NCI-H2081 treated with DMSO at 0.1 percent for 48 hours (cell line): ENCODE measurements at regions not wholly inside any gene's neighbourhood (a gene's known extent, or its start where the extent isn't known, plus 50 kb on each side); places are given as distances from the start of the nearest gene placed in this dataset.
"Not testable (repeated sequence)": the region's sequence is repeated elsewhere in the genome, so short reads cannot be mapped to it uniquely, and the experiment has no call there.

Source experiments
- DNase-seq: peaks from one replicate; lab custom pipeline; 2025; lab: John Stamatoyannopoulos, UW

- no peak for DNase-seq
Measured at GRCh38 chr4:134879019-134879418, 677.4 kb upstream of the PABPC4L start.

DNA sequence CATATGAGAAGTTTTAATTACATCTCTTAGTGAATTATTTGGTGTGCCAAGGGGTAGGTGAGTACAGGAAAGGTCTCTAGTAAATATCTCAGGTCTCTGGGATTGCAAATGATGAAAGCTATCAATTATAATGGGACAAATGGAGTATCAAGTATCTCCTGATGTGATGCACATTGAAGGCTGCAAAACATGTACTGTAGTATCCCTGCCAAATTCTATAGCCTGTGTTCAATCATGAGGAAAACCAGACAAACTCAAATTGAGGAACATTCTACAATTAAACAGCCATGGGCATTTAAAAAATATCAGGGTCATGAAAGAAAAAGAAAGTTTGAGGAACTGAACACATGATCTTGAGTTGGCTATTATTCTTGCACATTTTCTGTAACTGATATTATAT is 665.4 kb upstream of the PABPC4L start:
- DNase-seq: no peak

DNA sequence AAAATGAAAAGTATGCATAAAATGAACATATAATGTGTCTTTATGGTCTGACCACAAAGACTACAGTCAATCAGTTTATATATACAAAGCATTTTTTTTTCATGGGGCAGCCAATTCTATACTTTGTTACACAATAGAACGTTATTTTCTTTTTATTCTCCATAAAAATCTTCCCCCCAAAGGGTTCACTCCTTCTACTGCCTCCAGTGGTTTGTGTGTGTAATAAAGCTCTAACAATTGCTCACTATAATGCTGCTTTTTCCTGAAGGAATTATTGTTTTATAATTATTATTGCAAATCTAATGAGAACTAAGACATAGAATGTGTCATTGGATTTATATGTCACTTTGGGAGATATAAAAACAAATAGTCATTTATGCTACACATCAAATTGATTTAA is 664.1 kb upstream of the PABPC4L start:
- no peak for DNase-seq

DNA sequence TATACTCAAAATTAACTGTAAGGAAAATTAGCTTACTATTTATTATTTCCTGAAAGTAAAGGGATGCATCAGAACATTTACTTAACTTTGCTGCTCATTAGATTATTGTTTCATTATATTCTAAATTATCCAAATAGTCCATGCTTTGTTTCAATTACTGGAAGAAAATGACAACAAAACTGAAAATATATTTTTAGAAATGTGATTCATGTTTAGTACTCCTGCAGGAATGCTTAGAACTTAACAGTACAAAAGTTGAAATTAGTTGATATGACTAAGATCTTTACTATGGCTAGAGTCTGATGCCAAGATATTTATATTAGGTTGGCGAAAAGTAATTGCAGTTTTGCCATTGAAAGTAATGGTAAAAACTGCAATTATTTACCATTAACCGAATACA is 660.5 kb upstream of the PABPC4L start:
- no peak for DNase-seq

- no peak for DNase-seq
Measured at GRCh38 chr4:134848681-134849080, 647.1 kb upstream of the PABPC4L start.

DNA sequence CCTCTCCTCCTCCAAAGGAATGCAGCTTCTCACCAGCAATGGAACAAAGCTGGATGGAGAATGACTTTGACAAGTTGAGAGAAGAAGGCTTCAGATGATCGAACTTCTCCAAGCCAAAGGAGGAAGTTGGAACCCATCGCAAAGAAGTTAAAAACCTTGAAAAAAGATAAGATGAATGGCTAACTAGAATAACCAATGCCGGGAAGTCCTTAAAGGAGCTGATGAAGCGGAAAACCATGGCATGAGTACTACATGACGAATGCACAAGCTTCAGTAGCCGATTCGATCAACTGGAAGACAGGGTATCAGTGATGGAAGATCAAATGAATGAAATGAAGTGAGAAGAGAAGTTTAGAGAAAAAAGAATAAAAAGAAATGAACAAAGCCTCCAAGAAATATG is 629.2 kb upstream of the PABPC4L start:
- not testable (repeated sequence) for DNase-seq

- DNase-seq: no peak
Measured at GRCh38 chr4:134812611-134813010, 611.0 kb upstream of the PABPC4L start.

- DNase-seq: no peak
Measured at GRCh38 chr4:134807231-134807745, 605.7 kb upstream of the PABPC4L start.

DNA sequence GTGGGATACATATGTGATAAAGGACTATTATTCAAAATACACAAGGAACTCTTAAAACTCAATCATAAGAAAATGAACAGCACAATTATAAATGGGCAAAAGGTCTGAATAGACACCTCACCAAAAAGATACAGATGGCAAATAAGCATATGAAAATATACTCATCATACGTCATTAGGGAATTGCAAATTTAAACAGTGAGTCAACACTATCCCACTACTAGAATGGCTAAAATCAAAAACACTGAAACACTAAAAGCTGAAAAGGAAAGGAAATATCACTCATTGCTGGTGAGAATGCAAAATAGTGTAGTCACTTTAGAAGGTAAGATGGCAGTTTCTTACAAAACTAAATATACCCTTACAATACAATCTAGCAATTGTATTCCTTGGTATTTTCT is 597.0 kb upstream of the PABPC4L start:
- DNase-seq: no peak

GRCh38 chr4:134787315-134787714 is 585.7 kb upstream of the PABPC4L start:
- DNase-seq: no peak

DNA sequence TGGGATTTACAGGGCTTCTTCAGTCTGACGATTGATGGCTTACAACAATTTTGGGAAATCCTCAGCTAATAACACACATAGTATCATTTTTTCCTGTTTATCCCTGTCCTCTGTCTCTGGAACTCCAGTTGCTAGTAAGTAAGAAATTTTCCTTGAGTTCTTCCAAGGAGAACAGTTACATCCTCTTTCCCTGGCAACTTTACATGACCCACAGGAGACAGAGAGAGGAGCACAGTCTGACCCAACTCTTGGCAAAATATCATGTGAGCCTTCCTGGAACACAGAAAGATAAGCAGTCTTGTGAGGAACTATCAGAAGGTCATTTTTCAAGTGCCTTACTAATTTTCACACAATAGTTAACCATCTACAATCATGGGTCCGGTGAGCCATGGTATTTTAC is 578.7 kb upstream of the PABPC4L start:
- DNase-seq: no peak

GRCh38 chr4:134777606-134778005 is 576.0 kb upstream of the PABPC4L start:
- DNase-seq: no peak

DNA sequence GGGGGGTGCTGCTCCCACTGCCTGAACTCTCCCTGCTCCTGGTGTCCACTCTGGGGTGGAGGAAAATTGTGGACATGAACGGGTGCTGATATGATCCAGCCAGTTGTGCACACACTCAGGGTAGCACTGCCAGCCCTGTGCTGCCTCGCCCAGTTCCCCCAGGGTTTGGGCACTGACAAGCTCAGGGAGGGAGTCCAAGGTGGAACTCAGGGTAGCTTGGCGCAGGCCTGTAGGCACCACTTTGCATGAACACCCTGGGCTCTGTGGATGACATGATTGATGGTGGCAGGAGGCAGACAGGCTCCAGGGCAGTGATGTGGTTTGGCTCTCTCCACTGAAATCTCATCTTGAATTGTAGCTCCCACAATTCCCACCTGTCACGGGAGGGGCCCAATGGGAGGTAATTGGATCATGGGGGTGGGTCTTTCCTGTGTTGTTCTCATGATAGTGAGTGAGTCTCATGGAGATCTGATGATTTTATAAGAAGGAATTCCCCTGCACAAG is 572.0 kb upstream of the PABPC4L start:
- no peak for DNase-seq

- no peak for DNase-seq
Measured at GRCh38 chr4:134762053-134762452, 560.5 kb upstream of the PABPC4L start.

DNA sequence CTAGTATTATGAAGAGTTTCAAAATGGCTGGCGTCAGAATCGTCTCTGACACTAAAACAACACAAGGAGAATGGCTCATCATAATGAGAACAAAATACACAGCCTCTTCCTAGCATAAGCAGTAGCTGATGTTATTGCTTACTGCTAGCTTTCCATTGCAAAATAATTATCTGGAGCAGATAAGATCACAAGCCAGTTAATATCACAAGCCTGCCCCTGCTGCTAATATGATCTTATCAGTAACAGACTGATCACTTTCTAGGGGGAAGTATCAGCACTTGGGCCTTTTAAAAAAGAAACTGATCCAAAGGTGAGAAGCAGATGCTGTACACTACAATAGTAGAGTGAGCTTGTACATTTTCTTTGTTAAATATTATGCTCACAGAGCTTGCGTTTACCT is 554.8 kb upstream of the PABPC4L start:
- DNase-seq: no peak

DNA sequence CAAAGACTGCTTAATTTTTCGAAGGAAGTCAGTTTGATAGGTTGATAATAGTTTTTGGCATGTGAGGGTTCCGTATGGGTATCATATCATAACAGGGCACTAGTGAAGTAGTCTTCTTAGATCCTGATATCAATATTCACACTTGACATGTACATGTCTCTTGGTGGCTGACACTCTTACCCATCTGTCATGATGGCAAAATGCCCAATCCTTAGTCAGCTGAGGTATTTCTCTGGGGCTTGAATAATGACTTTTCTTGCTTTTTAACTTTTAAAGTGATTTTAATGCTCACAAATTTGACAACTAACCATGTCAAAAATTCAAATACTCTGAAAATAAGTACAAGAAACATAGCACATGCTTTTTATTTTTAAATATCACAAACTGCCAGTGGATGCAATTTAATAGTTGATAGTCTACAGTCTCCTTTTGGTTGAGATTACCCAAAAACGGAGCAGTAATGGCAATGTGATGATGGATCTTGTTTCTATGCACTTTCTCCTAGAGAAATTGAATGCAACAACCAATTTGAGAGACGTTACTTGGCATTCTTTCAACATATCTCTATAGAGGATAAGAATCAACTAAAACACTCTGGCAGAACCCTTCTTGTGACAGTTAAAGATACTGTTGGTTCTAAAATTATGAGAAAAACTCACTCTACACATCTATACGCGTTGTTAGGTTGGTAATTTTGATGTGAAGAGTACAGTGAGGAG is 552.9 kb upstream of the PABPC4L start:
- DNase-seq: no peak

DNA sequence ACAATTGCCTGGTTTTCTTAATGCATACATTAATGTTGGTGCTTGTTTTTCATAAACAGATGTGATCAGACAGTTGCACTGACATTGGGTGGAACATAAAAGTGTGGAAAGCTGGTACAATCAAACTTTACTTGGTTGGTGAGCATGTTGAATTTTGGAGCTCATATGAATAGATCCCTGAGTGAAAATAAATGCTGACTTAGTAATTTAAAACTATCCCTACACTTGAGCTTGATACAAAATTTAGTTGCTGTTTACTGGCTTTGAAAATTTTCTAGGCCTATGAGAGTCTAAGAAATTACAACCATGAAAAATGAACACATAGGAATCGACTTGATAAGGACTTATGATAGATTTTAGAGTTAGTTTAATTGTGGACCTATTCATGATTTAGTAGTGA is 551.8 kb upstream of the PABPC4L start:
- DNase-seq: no peak

DNA sequence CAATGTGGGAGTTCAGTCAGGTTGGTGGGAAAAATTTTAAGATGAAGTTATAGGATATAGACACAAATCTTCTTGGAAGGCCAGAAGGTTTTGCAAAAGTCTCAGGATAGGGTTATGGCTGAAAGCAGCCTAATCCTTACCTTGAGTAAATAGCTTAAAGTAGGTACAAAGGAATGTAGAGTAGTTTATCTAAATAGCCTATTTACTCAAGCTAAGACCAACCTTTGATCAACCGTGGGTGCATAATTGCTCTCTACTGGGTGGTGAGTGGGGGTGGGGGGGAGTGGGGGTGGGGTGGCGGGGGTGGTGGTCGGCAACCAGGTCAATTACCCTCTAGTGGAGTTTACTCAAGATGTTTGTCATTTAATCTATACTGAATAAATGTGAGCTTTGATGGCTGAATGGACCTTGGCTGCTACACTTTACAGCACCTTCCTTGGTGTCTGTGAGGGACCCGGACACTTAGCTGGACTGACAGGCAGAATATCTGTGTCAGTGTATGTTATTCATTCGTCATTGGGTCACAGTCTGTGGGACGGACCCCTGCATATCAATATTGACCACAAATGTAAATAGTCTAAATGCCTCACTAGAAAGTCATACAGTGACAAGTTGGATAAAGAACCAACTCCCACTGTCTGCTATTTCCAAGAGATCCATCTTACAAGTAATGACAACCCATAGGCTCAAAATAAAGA is 545.7 kb upstream of the PABPC4L start:
- no peak for DNase-seq

DNA sequence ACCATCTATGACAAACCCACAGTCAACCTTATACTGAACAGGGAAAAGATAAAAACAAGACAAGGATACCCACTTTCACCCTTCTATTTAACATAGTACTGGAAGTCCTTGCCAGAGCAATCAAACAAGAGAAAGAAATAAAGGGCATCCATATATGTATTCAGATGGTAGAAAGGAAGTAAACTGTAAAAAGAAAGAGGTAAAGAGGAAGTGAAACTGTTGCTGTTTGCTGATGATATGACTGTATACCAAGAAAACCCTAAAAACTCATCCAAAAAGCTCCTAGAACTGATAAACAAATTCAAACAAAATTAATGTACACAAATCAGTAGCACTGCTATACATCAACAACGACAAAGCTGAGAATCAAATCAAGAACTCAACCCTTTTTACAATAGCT is 538.7 kb upstream of the PABPC4L start:
- no peak for DNase-seq

DNA sequence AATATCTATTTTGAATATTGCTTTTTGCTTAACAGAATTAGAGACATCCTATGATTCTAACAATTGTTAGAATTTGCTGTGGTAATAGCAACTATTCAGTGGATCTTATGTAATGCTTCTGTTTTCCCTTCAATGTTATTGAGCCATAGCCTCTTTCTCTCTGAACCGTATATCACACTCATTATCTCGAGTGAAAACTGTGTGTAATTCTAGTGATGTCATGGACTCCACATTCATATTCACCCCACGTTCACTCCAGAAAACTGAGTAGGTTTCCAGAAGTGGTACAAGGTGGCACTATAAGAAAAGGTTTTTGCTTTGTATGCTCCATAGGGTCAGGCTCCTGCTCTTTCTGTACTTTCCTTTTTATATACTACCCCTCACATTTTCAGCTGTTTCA is 534.3 kb upstream of the PABPC4L start:
- no peak for DNase-seq

GRCh38 chr4:134727696-134728095 is 526.1 kb upstream of the PABPC4L start:
- no peak for DNase-seq

GRCh38 chr4:134722306-134722705 is 520.7 kb upstream of the PABPC4L start:
- no peak for DNase-seq

GRCh38 chr4:134720030-134720429 is 518.4 kb upstream of the PABPC4L start:
- DNase-seq: no peak
